Esophagus squamous epithelium (tissue), 4 donors: ENCODE measurements at regions not wholly inside any gene's neighbourhood (a gene's known extent, or its start where the extent isn't known, plus 50 kb on each side); places are given as distances from the start of the nearest gene placed in this dataset.

Experiments used
- POLR2A ChIP-seq, 4 donors: fragments of 450-650 bp; IDR thresholded peaks; one replicate each; pipeline ENCODE4 v1.6.1; 2017; ENCODE audit warnings: antibody characterized with exemption in 4 of 4, mild to moderate bottlenecking in 4 of 4, moderate library complexity in 3 of 4
- TF ChIP-seq, protein P1 (sequence below), 6 experiments: fragments of 450-650 bp in 4 of 6; fragments of 200-600 bp in 2 of 6; sonication (generic) in 2 of 6; IDR thresholded peaks; one replicate each; pipeline ENCODE4 v1.5.1; 2016 to 2019; ENCODE audit warnings: antibody characterized with exemption in 6 of 6, mild to moderate bottlenecking in 4 of 6, moderate library complexity in 4 of 6

DNA sequence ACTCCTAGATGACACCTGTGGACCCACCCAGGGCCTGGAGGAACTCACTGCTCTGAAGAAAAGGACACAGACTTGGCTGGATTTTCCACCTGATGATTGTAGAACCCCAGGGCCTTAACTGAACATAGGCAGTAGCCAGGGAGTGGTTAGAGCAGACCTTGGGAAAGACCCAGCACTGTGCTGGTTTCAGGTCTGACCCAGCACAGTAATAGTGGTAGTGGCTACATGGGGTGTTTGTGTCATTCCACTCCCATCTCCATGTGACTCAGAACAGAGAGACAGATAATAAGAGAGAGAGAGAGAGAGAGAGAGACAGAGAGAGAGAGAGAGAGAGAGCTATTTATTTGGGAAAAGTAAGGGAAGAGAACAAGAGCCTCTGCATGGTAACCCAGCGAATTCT, 239.1 kb upstream of the MEOX2 start:
- TF ChIP-seq, protein P1, sequence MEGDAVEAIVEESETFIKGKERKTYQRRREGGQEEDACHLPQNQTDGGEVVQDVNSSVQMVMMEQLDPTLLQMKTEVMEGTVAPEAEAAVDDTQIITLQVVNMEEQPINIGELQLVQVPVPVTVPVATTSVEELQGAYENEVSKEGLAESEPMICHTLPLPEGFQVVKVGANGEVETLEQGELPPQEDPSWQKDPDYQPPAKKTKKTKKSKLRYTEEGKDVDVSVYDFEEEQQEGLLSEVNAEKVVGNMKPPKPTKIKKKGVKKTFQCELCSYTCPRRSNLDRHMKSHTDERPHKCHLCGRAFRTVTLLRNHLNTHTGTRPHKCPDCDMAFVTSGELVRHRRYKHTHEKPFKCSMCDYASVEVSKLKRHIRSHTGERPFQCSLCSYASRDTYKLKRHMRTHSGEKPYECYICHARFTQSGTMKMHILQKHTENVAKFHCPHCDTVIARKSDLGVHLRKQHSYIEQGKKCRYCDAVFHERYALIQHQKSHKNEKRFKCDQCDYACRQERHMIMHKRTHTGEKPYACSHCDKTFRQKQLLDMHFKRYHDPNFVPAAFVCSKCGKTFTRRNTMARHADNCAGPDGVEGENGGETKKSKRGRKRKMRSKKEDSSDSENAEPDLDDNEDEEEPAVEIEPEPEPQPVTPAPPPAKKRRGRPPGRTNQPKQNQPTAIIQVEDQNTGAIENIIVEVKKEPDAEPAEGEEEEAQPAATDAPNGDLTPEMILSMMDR (IDR thresholded peaks at IDR 0.05): no peak
- no peak for TF ChIP-seq POLR2A (IDR thresholded peaks at IDR 0.05)
